ENCODE measurements at regions not wholly inside any gene's neighbourhood (a gene's known extent, or its start where the extent isn't known, plus 50 kb on each side); places are given as distances from the start of the nearest gene placed in this dataset.

DNA sequence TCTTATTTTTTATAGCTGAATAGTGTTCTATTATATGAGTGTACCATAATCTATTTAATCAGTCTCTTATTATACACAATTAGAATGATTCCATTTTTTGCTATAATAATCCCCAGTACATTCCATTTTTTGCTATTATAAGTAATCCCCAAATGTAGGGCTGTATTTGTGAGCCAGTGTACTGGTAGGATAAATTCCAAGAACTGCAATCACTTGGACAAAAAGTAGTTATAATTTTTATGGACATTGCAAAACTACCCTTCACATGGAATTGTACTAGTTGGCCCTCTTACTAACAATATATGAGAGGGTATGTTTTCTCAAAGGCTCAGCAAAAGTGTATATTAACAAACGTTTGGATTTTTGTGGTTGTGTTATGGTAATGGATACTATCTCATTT lies 481.7 kb upstream of the CLINT1 start:
- H3K4me3 ChIP-seq = no peak overlapping the region
- H3K36me3 ChIP-seq (replicated peaks; ENCODE audit: insufficient read depth, low read depth) = no peaks in the 10 kb centered on the region
- TF ChIP-seq, protein P1, sequence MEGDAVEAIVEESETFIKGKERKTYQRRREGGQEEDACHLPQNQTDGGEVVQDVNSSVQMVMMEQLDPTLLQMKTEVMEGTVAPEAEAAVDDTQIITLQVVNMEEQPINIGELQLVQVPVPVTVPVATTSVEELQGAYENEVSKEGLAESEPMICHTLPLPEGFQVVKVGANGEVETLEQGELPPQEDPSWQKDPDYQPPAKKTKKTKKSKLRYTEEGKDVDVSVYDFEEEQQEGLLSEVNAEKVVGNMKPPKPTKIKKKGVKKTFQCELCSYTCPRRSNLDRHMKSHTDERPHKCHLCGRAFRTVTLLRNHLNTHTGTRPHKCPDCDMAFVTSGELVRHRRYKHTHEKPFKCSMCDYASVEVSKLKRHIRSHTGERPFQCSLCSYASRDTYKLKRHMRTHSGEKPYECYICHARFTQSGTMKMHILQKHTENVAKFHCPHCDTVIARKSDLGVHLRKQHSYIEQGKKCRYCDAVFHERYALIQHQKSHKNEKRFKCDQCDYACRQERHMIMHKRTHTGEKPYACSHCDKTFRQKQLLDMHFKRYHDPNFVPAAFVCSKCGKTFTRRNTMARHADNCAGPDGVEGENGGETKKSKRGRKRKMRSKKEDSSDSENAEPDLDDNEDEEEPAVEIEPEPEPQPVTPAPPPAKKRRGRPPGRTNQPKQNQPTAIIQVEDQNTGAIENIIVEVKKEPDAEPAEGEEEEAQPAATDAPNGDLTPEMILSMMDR (IDR thresholded peaks at IDR 0.05; ENCODE audit: poor library complexity) = no peak
- TF ChIP-seq EZH2 (IDR thresholded peaks at IDR 0.05; ENCODE audit: borderline replicate concordance) (no peak), EZH2phosphoT487 (IDR thresholded peaks at IDR 0.05; ENCODE audit: low read depth, severe bottlenecking, unreplicated experiment) (no peak)
- H3K4me2 ChIP-seq = no peak overlapping the region
- no peak for DNase-seq (ENCODE audit: low spot score)
- no peaks in the 10 kb centered on the region for H3K9me3 ChIP-seq (ENCODE audit: low read depth)
- H3K27ac ChIP-seq = no peak overlapping the region
- no peaks in the 10 kb centered on the region for H4K20me1 ChIP-seq (ENCODE audit: insufficient read depth, poor library complexity, severe bottlenecking)
- H3K4me1 ChIP-seq (ENCODE audit: insufficient read depth) = no peaks in the 10 kb centered on the region
- 48% methylated on average over 1 of the region's 1 CpG for WGBS (ENCODE audit: low lambda C conversion rate, missing lambda C conversion rate)
- H3K9me2 ChIP-seq (replicated peaks; ENCODE audit: insufficient read depth) = no peaks in the 10 kb centered on the region
- H2AFZ ChIP-seq = no peak overlapping the region
- H3K27me3 ChIP-seq = no peaks in the 10 kb centered on the region
- H3K79me2 ChIP-seq = no peaks in the 10 kb centered on the region

DNA sequence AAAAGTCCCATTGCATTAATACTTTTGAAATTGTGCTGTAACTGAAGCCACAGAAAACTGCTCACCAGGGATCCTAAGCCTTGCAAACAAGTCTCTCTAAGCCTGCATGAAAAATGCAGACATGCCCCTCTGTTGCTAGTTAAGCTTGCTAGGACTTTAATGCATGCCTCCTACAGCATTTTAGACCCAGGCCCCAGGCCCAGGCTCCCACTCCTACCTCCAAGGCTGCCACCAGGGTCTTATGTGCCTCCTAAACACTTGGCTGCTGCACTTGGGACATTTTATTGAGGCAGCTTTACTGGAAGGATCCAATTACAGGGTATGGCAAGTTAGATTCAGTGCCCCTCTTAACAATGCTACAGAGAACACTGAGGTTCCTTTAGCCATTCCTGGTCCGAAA lies 467.3 kb upstream of the CLINT1 start:
- 50% methylated on average over 1 of the region's 1 CpG for WGBS (ENCODE audit: low lambda C conversion rate, missing lambda C conversion rate)

DNA sequence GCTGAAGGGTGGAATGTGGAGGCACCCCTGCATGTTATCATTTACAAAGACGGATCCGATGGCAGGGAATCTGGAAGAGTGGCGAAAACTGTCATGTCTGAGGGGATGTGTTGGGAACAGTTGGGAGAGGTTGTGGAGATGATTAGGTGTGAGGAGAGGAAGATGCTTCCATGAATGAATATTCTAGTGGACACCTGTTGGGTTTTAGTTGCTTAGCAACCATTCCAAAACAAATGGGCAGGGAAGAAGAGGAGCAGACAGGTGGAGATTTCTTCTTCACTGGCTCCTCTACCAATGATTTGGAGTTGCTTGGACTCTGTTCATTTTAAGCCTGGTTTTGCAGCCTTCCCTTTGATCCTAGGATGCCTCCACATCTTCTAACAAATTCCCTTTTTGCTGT lies 465.3 kb upstream of the CLINT1 start:
- Histone ChIP-seq H4K20me1 (ENCODE audit: insufficient read depth, poor library complexity, severe bottlenecking) (no peaks in the 10 kb centered on the region), H3K36me3 (replicated peaks; ENCODE audit: insufficient read depth, low read depth) (no peaks in the 10 kb centered on the region), H3K79me2 (no peaks in the 10 kb centered on the region), H3K4me3 (no peak overlapping the region), H3K9me3 (ENCODE audit: low read depth) (no peaks in the 10 kb centered on the region), H2AFZ (no peak overlapping the region), H3K27ac (no peak overlapping the region), H3K4me1 (ENCODE audit: insufficient read depth) (peaks cover 4% of the 10 kb centered on the region), H3K27me3 (no peaks in the 10 kb centered on the region), H3K9me2 (replicated peaks; ENCODE audit: insufficient read depth) (no peaks in the 10 kb centered on the region), H3K4me2 (no peak overlapping the region)
- TF ChIP-seq EZH2 (IDR thresholded peaks at IDR 0.05; ENCODE audit: borderline replicate concordance) (no peak), EZH2phosphoT487 (IDR thresholded peaks at IDR 0.05; ENCODE audit: low read depth, severe bottlenecking, unreplicated experiment) (no peak)
- TF ChIP-seq, protein P1 (IDR thresholded peaks at IDR 0.05; ENCODE audit: poor library complexity) = no peak
- no peak for DNase-seq (ENCODE audit: low spot score)
- 92% methylated on average over 3 of the region's 3 CpGs for WGBS (ENCODE audit: low lambda C conversion rate, missing lambda C conversion rate)

More for the DNA sequence above, 467.3 kb upstream of the CLINT1 start:
- Histone ChIP-seq H3K79me2 (no peaks in the 10 kb centered on the region), H3K4me1 (ENCODE audit: insufficient read depth) (no peaks in the 10 kb centered on the region), H3K4me2 (no peak overlapping the region), H3K27ac (peak overlapping the region; percentile 50), H3K4me3 (no peak overlapping the region), H3K27me3 (no peaks in the 10 kb centered on the region), H3K9me2 (replicated peaks; ENCODE audit: insufficient read depth) (no peaks in the 10 kb centered on the region), H3K36me3 (replicated peaks; ENCODE audit: insufficient read depth, low read depth) (no peaks in the 10 kb centered on the region), H2AFZ (no peak overlapping the region), H3K9me3 (ENCODE audit: low read depth) (no peaks in the 10 kb centered on the region), H4K20me1 (ENCODE audit: insufficient read depth, poor library complexity, severe bottlenecking) (no peaks in the 10 kb centered on the region)
- TF ChIP-seq, protein P1 (IDR thresholded peaks at IDR 0.05; ENCODE audit: poor library complexity) = no peak
- TF ChIP-seq EZH2phosphoT487 (IDR thresholded peaks at IDR 0.05; ENCODE audit: low read depth, severe bottlenecking, unreplicated experiment) = no peak
- TF ChIP-seq EZH2 (IDR thresholded peaks at IDR 0.05; ENCODE audit: borderline replicate concordance) = no peak
- no peak for DNase-seq (ENCODE audit: low spot score)

DNA sequence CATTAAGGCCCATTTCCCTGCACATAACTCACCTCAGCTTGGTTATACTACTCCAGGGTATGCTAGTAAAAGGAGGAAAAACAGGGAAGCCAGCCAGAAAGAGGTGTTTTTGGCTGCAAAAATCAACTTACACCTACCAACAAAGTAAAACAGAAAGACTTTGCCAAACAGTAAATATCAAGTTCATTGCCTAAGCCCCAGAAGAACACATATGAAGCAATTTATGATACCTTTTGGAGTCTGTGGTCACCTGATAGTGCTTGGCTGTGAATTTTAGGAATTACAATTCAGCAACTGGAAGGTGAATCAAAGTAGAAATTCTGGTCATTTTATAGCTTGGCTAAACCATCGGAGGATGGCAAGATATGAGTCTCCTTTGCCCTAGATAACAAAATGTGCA lies 463.7 kb upstream of the CLINT1 start:
- Histone ChIP-seq H3K4me2 (no peak overlapping the region), H3K4me3 (no peak overlapping the region), H2AFZ (no peak overlapping the region), H3K79me2 (no peaks in the 10 kb centered on the region), H3K9me3 (ENCODE audit: low read depth) (no peaks in the 10 kb centered on the region), H3K27me3 (no peaks in the 10 kb centered on the region), H3K9me2 (replicated peaks; ENCODE audit: insufficient read depth) (no peaks in the 10 kb centered on the region), H4K20me1 (ENCODE audit: insufficient read depth, poor library complexity, severe bottlenecking) (no peaks in the 10 kb centered on the region), H3K27ac (no peak overlapping the region), H3K4me1 (ENCODE audit: insufficient read depth) (peaks cover 4% of the 10 kb centered on the region), H3K36me3 (replicated peaks; ENCODE audit: insufficient read depth, low read depth) (no peaks in the 10 kb centered on the region)
- no peak for DNase-seq (ENCODE audit: low spot score)
- 76% methylated on average over 1 of the region's 1 CpG for WGBS (ENCODE audit: low lambda C conversion rate, missing lambda C conversion rate)
- TF ChIP-seq EZH2phosphoT487 (IDR thresholded peaks at IDR 0.05; ENCODE audit: low read depth, severe bottlenecking, unreplicated experiment) (no peak), EZH2 (IDR thresholded peaks at IDR 0.05; ENCODE audit: borderline replicate concordance) (no peak)
- TF ChIP-seq, protein P1 (IDR thresholded peaks at IDR 0.05; ENCODE audit: poor library complexity) = no peak
